ENCODE measurements at regions not wholly inside any gene's neighbourhood (a gene's known extent, or its start where the extent isn't known, plus 50 kb on each side); places are given as distances from the start of the nearest gene placed in this dataset.

GRCh38 chr6:167471548-167471930 lies 146.7 kb downstream of the TTLL2 start:
- no peak for TF ChIP-seq CTCF (IDR thresholded peaks at IDR 0.05)
- H3K27me3 ChIP-seq (replicated peaks; ENCODE audit: insufficient read depth), result no peaks in the 10 kb centered on the region
- H3K27ac ChIP-seq, result no peak overlapping the region
- no peak for DNase-seq (ENCODE audit: low spot score)
- H3K4me3 ChIP-seq, result no peak overlapping the region
- ATAC-seq (ENCODE audit: insufficient number of reproducible peaks, low FRiP score, low read depth), result no peak
- no peaks in the 10 kb centered on the region for H3K36me3 ChIP-seq
- no peaks in the 10 kb centered on the region for H3K9me3 ChIP-seq
- H3K4me1 ChIP-seq (ENCODE audit: control insufficient read depth in 1 of 2, low read depth in 2 of 2), result peaks cover 0 to 9% of the 10 kb centered on the region in 2 donors

GRCh38 chr6:167472148-167472547 lies 147.3 kb downstream of the TTLL2 start:
- DNase-seq (ENCODE audit: low spot score) (no peak), ATAC-seq (ENCODE audit: insufficient number of reproducible peaks, low FRiP score, low read depth) (no peak)
- H3K27ac ChIP-seq, result no peak overlapping the region

GRCh38 chr6:167472880-167473279 lies 148.0 kb downstream of the TTLL2 start:
- Histone ChIP-seq H3K4me1 (ENCODE audit: control insufficient read depth in 1 of 2, low read depth in 2 of 2) (peaks cover 0 to 9% of the 10 kb centered on the region in 2 donors), H3K27ac (no peak overlapping the region), H3K27me3 (replicated peaks; ENCODE audit: insufficient read depth) (no peaks in the 10 kb centered on the region), H3K9me3 (no peaks in the 10 kb centered on the region), H3K4me3 (no peak overlapping the region), H3K36me3 (no peaks in the 10 kb centered on the region)
- ATAC-seq (ENCODE audit: insufficient number of reproducible peaks, low FRiP score, low read depth) (no peak), DNase-seq (ENCODE audit: low spot score) (no peak)
- no peak for TF ChIP-seq CTCF (IDR thresholded peaks at IDR 0.05)

More at GRCh38 chr6:167472148-167472547, 147.3 kb downstream of the TTLL2 start:
- no peak for TF ChIP-seq CTCF (IDR thresholded peaks at IDR 0.05)
- no peak overlapping the region for H3K4me3 ChIP-seq
- no peaks in the 10 kb centered on the region for H3K36me3 ChIP-seq
- no peaks in the 10 kb centered on the region for H3K27me3 ChIP-seq (replicated peaks; ENCODE audit: insufficient read depth)
- no peaks in the 10 kb centered on the region for H3K9me3 ChIP-seq
- H3K4me1 ChIP-seq (ENCODE audit: control insufficient read depth in 1 of 2, low read depth in 2 of 2), result peaks cover 0 to 9% of the 10 kb centered on the region in 2 donors

- TF ChIP-seq CTCF (IDR thresholded peaks at IDR 0.05), result no peak
- Histone ChIP-seq H3K36me3 (no peaks in the 10 kb centered on the region), H3K4me3 (no peak overlapping the region), H3K27me3 (replicated peaks; ENCODE audit: insufficient read depth) (no peaks in the 10 kb centered on the region), H3K27ac (no peak overlapping the region), H3K9me3 (no peaks in the 10 kb centered on the region), H3K4me1 (ENCODE audit: control insufficient read depth in 1 of 2, low read depth in 2 of 2) (peaks cover 0 to 9% of the 10 kb centered on the region in 2 donors)
- ATAC-seq (ENCODE audit: insufficient number of reproducible peaks, low FRiP score, low read depth) (no peak), DNase-seq (ENCODE audit: low spot score) (no peak)
Observed at GRCh38 chr6:167474171-167474570, 149.3 kb downstream of the TTLL2 start.

GRCh38 chr6:167474725-167475124 lies 149.8 kb downstream of the TTLL2 start:
- no peak for ATAC-seq (ENCODE audit: insufficient number of reproducible peaks, low FRiP score, low read depth)
- Histone ChIP-seq H3K4me1 (ENCODE audit: control insufficient read depth in 1 of 2, low read depth in 2 of 2) (peaks cover 0 to 9% of the 10 kb centered on the region in 2 donors), H3K27ac (no peak overlapping the region), H3K4me3 (no peak overlapping the region), H3K27me3 (replicated peaks; ENCODE audit: insufficient read depth) (no peaks in the 10 kb centered on the region), H3K36me3 (no peaks in the 10 kb centered on the region), H3K9me3 (no peaks in the 10 kb centered on the region)
- TF ChIP-seq CTCF (IDR thresholded peaks at IDR 0.05), result no peak
- DNase-seq (ENCODE audit: low spot score), result no peak
